K562 (cell line): ENCODE measurements at regions not wholly inside any gene's neighbourhood (a gene's known extent, or its start where the extent isn't known, plus 50 kb on each side); places are given as distances from the start of the nearest gene placed in this dataset.

Source experiments
- ATAC-seq: fragments of 200-7000 bp; cut with Tn5 transposase; 3 replicates; pipeline ENCODE4 v1.9.1; 2020; ENCODE audit warnings: moderate library complexity
- BruUV-seq: library from RNA; stranded (reverse); fragments of 400-500 nt; replicated peaks from 2 replicates; lab custom pipeline; 2021; lab: Mats Ljungman, UMichigan
- CTCF ChIA-PET: fragments of 300-600 bp; formaldehyde crosslinking; extraction: SDS; loops from one replicate; lab custom pipeline; 2021; ENCODE audit warnings: low intra/inter-chr PET ratio; lab: Yijun Ruan, JAX
- POLR2A ChIA-PET: fragments of 300-600, 350-650 bp; sonication (Branson Sonifier 250); formaldehyde crosslinking; extraction: SDS; loops from one replicate; lab custom pipeline; 2021; ENCODE audit warnings: antibody characterized with exemption, inconsistent platforms; lab: Yijun Ruan, JAX
- DNase-seq, 4 experiments: peaks; one replicate each; pipeline versions ENCODE4 v3.0.0 to v3.0.0-alpha.2; 2011 to 2018; ENCODE audit warnings: low spot score in 3 of 4, mixed read lengths in 3 of 4; ENCODE audit errors: extremely low read depth in 1 of 4
- FAIRE-seq: peaks from 2 replicates; lab custom pipeline; 2011; peaks lifted over from hg19 to GRCh38; lab: Jason Lieb, UNC
- H2AFZ ChIP-seq: 2 replicates; pipeline ENCODE4 v1.6.0; 2011; ENCODE audit warnings: low read depth, low read length, control low read depth, inconsistent platforms
- H3K27ac ChIP-seq: fragments of 200-600 bp; 3 replicates; pipeline ENCODE4 v1.8.0; 2011; ENCODE audit warnings: low read depth, mild to moderate bottlenecking, control low read depth, inconsistent platforms, low read length, moderate library complexity, mixed read lengths; ENCODE audit errors: extremely low read depth
- H3K27me3 ChIP-seq, 2 experiments: fragments of 300-600 bp in 1 of 2; 2 replicates in 1 of 2; 3 replicates in 1 of 2; pipeline versions ENCODE4 v1.6.0 to v1.8.0; 2011; ENCODE audit warnings: inconsistent platforms in 2 of 2, low read length in 2 of 2, mild to moderate bottlenecking in 1 of 2, mixed read lengths in 1 of 2, moderate library complexity in 1 of 2; ENCODE audit not compliant: control insufficient read depth in 2 of 2, insufficient read depth in 2 of 2
- H3K36me3 ChIP-seq: fragments of 300-600 bp; 3 replicates; pipeline ENCODE4 v1.8.0; 2011; ENCODE audit warnings: mild to moderate bottlenecking, low read length, inconsistent platforms; ENCODE audit not compliant: control insufficient read depth, insufficient read depth
- H3K4me1 ChIP-seq, 2 experiments: fragments of 200-600 bp in 1 of 2; replicated peaks in 1 of 2; 2 replicates in 1 of 2; 3 replicates in 1 of 2; pipeline versions ENCODE4 v1.5.1 to v1.8.0; 2011; ENCODE audit warnings: inconsistent platforms in 2 of 2, low read length in 2 of 2, mild to moderate bottlenecking in 1 of 2, mixed read lengths in 1 of 2, moderate library complexity in 1 of 2; ENCODE audit not compliant: control insufficient read depth in 2 of 2, insufficient read depth in 2 of 2
- H3K4me2 ChIP-seq: 2 replicates; pipeline ENCODE4 v1.6.1; 2011; ENCODE audit warnings: low read length, control low read depth, inconsistent platforms, mixed read lengths; ENCODE audit not compliant: insufficient read depth
- H3K4me3 ChIP-seq: fragments of 200-600 bp; sonication (generic), shearing (Covaris generic); 2 replicates; pipeline ENCODE4 v1.5.1; 2016; ENCODE audit warnings: control low read depth, inconsistent platforms
- H3K79me2 ChIP-seq: fragments of 200-600 bp; 3 replicates; pipeline ENCODE4 v1.8.0; 2011; ENCODE audit warnings: low read length, inconsistent platforms; ENCODE audit not compliant: control insufficient read depth, insufficient read depth
- H3K9ac ChIP-seq, 2 experiments: 2 replicates each; pipeline versions ENCODE4 v1.6.0 to v1.6.1; 2011; ENCODE audit warnings: low read depth in 2 of 2, low read length in 2 of 2, control low read depth in 1 of 2, inconsistent platforms in 1 of 2, mild to moderate bottlenecking in 1 of 2, mixed read lengths in 1 of 2; ENCODE audit not compliant: insufficient read depth in 1 of 2
- H3K9me1 ChIP-seq: one replicate; pipeline ENCODE4 v1.6.0; 2011; ENCODE audit warnings: inconsistent platforms, mild to moderate bottlenecking, low read length, moderate library complexity; ENCODE audit not compliant: control insufficient read depth, insufficient read depth
- H3K9me3 ChIP-seq: replicated peaks from 2 replicates; pipeline ENCODE4 v1.5.1; 2011; ENCODE audit warnings: low read depth, low read length, inconsistent platforms; ENCODE audit not compliant: control insufficient read depth, insufficient read depth
- H4K20me1 ChIP-seq: replicated peaks from 2 replicates; pipeline ENCODE4 v1.6.1; 2011; ENCODE audit warnings: low read length, inconsistent platforms, mixed read lengths; ENCODE audit not compliant: control insufficient read depth, insufficient read depth
- KHSRP ChIP-seq: fragments of 450-650 bp; IDR thresholded peaks from 2 replicates; pipeline ENCODE4 v1.6.1; 2017
- NCOA6 ChIP-seq: fragments of 450-650 bp; IDR thresholded peaks from 2 replicates; pipeline ENCODE4 v1.6.1; 2017; ENCODE audit warnings: mild to moderate bottlenecking
- NR0B1 ChIP-seq: fragments of 450-650 bp; IDR thresholded peaks from one replicate; pipeline ENCODE4 v1.6.1; 2018; ENCODE audit warnings: mild to moderate bottlenecking, moderate library complexity; ENCODE audit not compliant: partially characterized antibody
- PHB ChIP-seq: fragments of 250-450 bp; sonication (Bioruptor Pico); IDR thresholded peaks from 2 replicates; pipeline ENCODE4 v1.5.0; 2021
- PREB ChIP-seq: sonication (generic); formaldehyde crosslinking; IDR thresholded peaks from 2 replicates; pipeline ENCODE4 v1.8.1; 2023; ENCODE audit warnings: mild to moderate bottlenecking, missing genetic modification reagents
- RBM17 ChIP-seq: fragments of 200-400 bp; formaldehyde crosslinking; IDR thresholded peaks from 2 replicates; pipeline ENCODE4 v1.6.1; 2017; ENCODE audit warnings: low read depth, mild to moderate bottlenecking, low read length, borderline replicate concordance
- RFX7 ChIP-seq: fragments of 250-450 bp; sonication (Bioruptor Pico); IDR thresholded peaks from 2 replicates; pipeline ENCODE4 v1.5.1; 2021; ENCODE audit warnings: mild to moderate bottlenecking
- SMARCE1 ChIP-seq: fragments of 450-650 bp; IDR thresholded peaks from 2 replicates; pipeline ENCODE4 v1.7.1; 2016; ENCODE audit warnings: mild to moderate bottlenecking
- SMC3 ChIP-seq: conservative IDR thresholded peaks from 2 replicates; pipeline ENCODE4 v1.6.1; 2011; ENCODE audit warnings: low read depth, low read length, improper control_type of control experiment; ENCODE audit not compliant: insufficient read depth
- ZKSCAN1 ChIP-seq: fragments of 150-350 bp; IDR thresholded peaks from 2 replicates; pipeline ENCODE4 v1.6.1; 2016; ENCODE audit warnings: low read depth, low read length
- ZNF318 ChIP-seq, 2 experiments: fragments of 450-650 bp; IDR thresholded peaks; 2 replicates each; pipeline ENCODE4 v1.6.1; 2016; ENCODE audit warnings: mild to moderate bottlenecking in 2 of 2, borderline replicate concordance in 1 of 2, low read depth in 1 of 2, moderate library complexity in 1 of 2
- whole genome bisulfite sequencing: fragments of 100-300 bp; shearing (Covaris generic); methylation state at CpG from one replicate; pipeline ENCODE4 v1.1.6; 2016; ENCODE audit warnings: low coverage, mixed read lengths; ENCODE audit not compliant: insufficient coverage; ENCODE audit errors: missing lambda C conversion rate; 5-methylcytosine and 5-hydroxymethylcytosine counted together
- in situ Hi-C: fragments of 300-500 bp; cut with MboI; formaldehyde crosslinking; loops from 4 replicates; pipeline ENCODE4 v1.15.0; 2018; ENCODE audit warnings: inconsistent platforms, mixed read lengths
- intact Hi-C: fragments of 100-400 bp; cut with micrococcal nuclease; formaldehyde crosslinking; loops from 2 replicates; pipeline ENCODE4 v1.14.2; 2022

- no peak for TF ChIP-seq PREB (CRISPR knock-in tag)
- no peak for TF ChIP-seq RFX7
- TF ChIP-seq SMARCE1, result no peak
- no peak for TF ChIP-seq RBM17
- TF ChIP-seq PHB, result no peak
Observed at GRCh38 chr14:44010595-44010994, 496.5 kb downstream of the FSCB start (continued).

- Histone ChIP-seq H3K4me2 (no peak overlapping the region), H3K79me2 (no peaks in the 10 kb centered on the region), H3K36me3 (no peaks in the 10 kb centered on the region), H3K27ac (no peak overlapping the region), H3K4me1 (no peaks in the 10 kb centered on the region), H2AFZ (no peak overlapping the region), H3K4me3 (no peak overlapping the region), H3K9me3 (no peaks in the 10 kb centered on the region), H3K9me1 (no peaks in the 10 kb centered on the region), H3K9ac (no peak overlapping the region), H3K27me3 (no peaks in the 10 kb centered on the region), H4K20me1 (no peaks in the 10 kb centered on the region)
- no TSS peak for BruUV-seq
- no peak for DNase-seq
- FAIRE-seq, result no peak
- in situ Hi-C loops (no loop called here), intact Hi-C loops (no loop called here)
- WGBS, result 0% methylated on average over 3 of the region's 3 CpGs
- ChIA-PET POLR2A (no interaction called here), CTCF (no interaction called here)
- ATAC-seq, result no peak
- TF ChIP-seq ZNF318 (IDR thresholded peaks at IDR 0.05; ENCODE audit: borderline replicate concordance in 1 of 2, low read depth in 1 of 2), result no peak
- TF ChIP-seq SMC3, result no peak
- no peak for TF ChIP-seq NR0B1
- TF ChIP-seq ZKSCAN1, result no peak
- no peak for TF ChIP-seq KHSRP
- TF ChIP-seq NCOA6, result no peak
Observed at GRCh38 chr14:44010071-44010470, 497.0 kb downstream of the FSCB start.
